Uterus (tissue), 2 donors: ENCODE measurements at regions not wholly inside any gene's neighbourhood (a gene's known extent, or its start where the extent isn't known, plus 50 kb on each side); places are given as distances from the start of the nearest gene placed in this dataset.

Experiments
- POLR2A ChIP-seq, 2 donors: fragments of 450-650 bp; IDR thresholded peaks; one replicate each; pipeline ENCODE4 v1.6.1; 2016; ENCODE audit warnings: antibody characterized with exemption in 2 of 2, mild to moderate bottlenecking in 1 of 2, moderate library complexity in 1 of 2
- TF ChIP-seq, protein P1 (sequence below), 4 experiments: fragments of 200-600 bp in 2 of 4; fragments of 450-650 bp in 2 of 4; sonication (generic) in 2 of 4; IDR thresholded peaks; one replicate each; pipeline ENCODE4 v1.5.1; 2016 to 2019; ENCODE audit warnings: antibody characterized with exemption in 4 of 4, mild to moderate bottlenecking in 2 of 4, moderate library complexity in 1 of 4

DNA sequence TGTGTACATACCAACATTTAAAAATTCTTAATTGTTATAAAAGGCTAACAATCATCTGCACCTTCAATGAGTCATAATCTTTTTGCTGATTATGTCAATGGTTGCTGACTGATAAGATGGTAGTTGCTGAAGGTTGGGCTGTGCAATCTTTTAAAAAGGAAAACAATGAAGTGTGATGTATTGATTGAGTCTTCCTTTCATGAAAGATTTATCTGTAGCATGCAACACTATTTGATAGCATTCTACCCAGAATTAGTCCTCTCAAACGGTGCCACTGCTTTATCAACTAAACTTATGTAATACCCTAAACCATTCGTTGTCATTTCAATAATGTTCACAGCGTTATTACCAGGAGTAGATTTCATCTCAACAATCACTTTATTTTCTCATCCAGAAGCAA, 2360.6 kb downstream of the PCDH9 start:
- TF ChIP-seq, protein P1, sequence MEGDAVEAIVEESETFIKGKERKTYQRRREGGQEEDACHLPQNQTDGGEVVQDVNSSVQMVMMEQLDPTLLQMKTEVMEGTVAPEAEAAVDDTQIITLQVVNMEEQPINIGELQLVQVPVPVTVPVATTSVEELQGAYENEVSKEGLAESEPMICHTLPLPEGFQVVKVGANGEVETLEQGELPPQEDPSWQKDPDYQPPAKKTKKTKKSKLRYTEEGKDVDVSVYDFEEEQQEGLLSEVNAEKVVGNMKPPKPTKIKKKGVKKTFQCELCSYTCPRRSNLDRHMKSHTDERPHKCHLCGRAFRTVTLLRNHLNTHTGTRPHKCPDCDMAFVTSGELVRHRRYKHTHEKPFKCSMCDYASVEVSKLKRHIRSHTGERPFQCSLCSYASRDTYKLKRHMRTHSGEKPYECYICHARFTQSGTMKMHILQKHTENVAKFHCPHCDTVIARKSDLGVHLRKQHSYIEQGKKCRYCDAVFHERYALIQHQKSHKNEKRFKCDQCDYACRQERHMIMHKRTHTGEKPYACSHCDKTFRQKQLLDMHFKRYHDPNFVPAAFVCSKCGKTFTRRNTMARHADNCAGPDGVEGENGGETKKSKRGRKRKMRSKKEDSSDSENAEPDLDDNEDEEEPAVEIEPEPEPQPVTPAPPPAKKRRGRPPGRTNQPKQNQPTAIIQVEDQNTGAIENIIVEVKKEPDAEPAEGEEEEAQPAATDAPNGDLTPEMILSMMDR (IDR thresholded peaks at IDR 0.05) = no peak
- no peak for TF ChIP-seq POLR2A (IDR thresholded peaks at IDR 0.05)
